ENCODE measurements at regions not wholly inside any gene's neighbourhood (a gene's known extent, or its start where the extent isn't known, plus 50 kb on each side); places are given as distances from the start of the nearest gene placed in this dataset.

DNA sequence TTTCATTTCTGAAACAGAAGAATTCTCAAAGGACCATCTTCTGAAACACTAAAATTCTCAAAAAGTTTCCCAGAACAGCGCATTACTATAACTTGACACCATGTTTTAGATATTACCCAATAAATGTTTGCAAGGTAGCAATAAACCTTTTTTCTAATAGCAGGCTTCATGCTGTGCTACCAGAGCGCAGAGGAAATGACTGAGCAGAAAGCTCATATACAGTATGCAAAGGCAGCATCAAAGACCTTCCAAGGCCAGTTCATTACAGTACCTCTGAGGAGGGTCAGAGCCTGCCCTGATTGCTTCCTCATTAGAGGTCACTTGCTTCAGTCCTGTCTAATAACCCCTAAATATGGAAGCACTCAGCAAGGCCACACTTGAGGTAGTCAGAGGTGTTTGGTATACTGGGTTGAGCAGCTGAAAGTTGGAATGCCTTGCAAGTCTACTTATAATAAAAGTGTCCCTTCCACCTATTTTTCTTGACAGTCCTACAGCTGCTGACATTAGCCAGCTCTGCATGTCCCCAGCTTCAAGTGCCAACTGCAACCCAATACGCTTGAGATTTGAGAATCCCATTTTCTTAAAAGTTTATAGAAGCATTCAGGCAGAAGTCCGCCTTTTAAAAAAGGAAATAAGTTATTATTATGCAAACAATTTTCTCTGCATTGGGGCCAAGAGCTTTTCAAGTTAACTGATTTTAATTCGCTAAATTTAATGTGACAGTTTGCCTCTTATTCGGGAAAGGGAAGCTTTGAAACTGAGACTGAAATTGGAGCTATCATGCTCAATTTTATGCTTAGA lies 207.2 kb downstream of the ZC3H11B start:
- POLR2A ChIA-PET, result no interaction called here
- Histone ChIP-seq H3K79me2 (ENCODE audit: insufficient read depth, low read depth, low read length) (no peaks in the 10 kb centered on the region), H3K9me2 (ENCODE audit: insufficient read depth, low read length) (no peaks in the 10 kb centered on the region), H4K20me1 (ENCODE audit: insufficient read depth, low read length) (no peaks in the 10 kb centered on the region), H2AFZ (ENCODE audit: low read length) (no peak overlapping the region), H3K36me3 (ENCODE audit: insufficient read depth, low read length) (no peaks in the 10 kb centered on the region), H3K27ac (ENCODE audit: low read depth, low read length, poor library complexity, severe bottlenecking) (no peak overlapping the region), H3K4me2 (ENCODE audit: low read length) (no peak overlapping the region), H3K4me3 (ENCODE audit: low read depth, low read length, poor library complexity, severe bottlenecking) (no peak overlapping the region), H3K9me3 (ENCODE audit: low read length) (no peaks in the 10 kb centered on the region), H3K4me1 (ENCODE audit: insufficient read depth, low read length, poor library complexity, severe bottlenecking) (no peaks in the 10 kb centered on the region)
- no peak for DNase-seq (ENCODE audit: low spot score)
- intact Hi-C loops (cut with micrococcal nuclease; ENCODE audit: unreplicated experiment), result no loop called here
- TF ChIP-seq, protein P1, sequence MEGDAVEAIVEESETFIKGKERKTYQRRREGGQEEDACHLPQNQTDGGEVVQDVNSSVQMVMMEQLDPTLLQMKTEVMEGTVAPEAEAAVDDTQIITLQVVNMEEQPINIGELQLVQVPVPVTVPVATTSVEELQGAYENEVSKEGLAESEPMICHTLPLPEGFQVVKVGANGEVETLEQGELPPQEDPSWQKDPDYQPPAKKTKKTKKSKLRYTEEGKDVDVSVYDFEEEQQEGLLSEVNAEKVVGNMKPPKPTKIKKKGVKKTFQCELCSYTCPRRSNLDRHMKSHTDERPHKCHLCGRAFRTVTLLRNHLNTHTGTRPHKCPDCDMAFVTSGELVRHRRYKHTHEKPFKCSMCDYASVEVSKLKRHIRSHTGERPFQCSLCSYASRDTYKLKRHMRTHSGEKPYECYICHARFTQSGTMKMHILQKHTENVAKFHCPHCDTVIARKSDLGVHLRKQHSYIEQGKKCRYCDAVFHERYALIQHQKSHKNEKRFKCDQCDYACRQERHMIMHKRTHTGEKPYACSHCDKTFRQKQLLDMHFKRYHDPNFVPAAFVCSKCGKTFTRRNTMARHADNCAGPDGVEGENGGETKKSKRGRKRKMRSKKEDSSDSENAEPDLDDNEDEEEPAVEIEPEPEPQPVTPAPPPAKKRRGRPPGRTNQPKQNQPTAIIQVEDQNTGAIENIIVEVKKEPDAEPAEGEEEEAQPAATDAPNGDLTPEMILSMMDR (conservative IDR thresholded peaks at IDR 0.05; ENCODE audit: low read length), result no peak
- no peak for TF ChIP-seq EZH2phosphoT487 (IDR thresholded peaks at IDR 0.05; ENCODE audit: borderline replicate concordance, low read depth, low read length)
- CTCF ChIA-PET (ENCODE audit: unreplicated experiment), result no interaction called here
- BruUV-seq (replicated peaks), result no TSS peak

DNA sequence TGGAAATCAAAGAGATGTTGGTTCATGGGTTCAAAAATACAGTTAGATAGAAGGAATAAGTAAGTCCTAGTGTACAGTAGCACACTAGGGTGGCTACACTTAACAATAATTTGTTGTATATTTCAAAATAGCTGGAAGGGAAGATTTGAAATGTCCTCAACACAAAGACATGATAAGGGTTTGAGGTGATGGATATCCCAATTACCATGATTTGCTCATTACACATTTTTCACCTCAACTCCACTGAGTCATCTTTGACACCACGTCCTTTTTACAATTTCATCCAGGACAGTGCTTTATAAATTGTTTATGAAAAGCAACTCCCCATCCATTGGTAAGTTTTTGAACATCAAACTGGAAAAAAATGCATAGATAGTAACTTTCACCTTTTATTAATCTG lies 208.3 kb downstream of the ZC3H11B start:
- Histone ChIP-seq H3K4me2 (ENCODE audit: low read length) (no peak overlapping the region), H3K9me3 (ENCODE audit: low read length) (no peaks in the 10 kb centered on the region), H4K20me1 (ENCODE audit: insufficient read depth, low read length) (no peaks in the 10 kb centered on the region), H3K4me1 (ENCODE audit: insufficient read depth, low read length, poor library complexity, severe bottlenecking) (no peaks in the 10 kb centered on the region), H3K79me2 (ENCODE audit: insufficient read depth, low read depth, low read length) (no peaks in the 10 kb centered on the region), H2AFZ (ENCODE audit: low read length) (no peak overlapping the region), H3K36me3 (ENCODE audit: insufficient read depth, low read length) (no peaks in the 10 kb centered on the region), H3K27ac (ENCODE audit: low read depth, low read length, poor library complexity, severe bottlenecking) (no peak overlapping the region), H3K9me2 (ENCODE audit: insufficient read depth, low read length) (no peaks in the 10 kb centered on the region), H3K4me3 (ENCODE audit: low read depth, low read length, poor library complexity, severe bottlenecking) (no peak overlapping the region)
- BruUV-seq (replicated peaks), result no TSS peak
- POLR2A ChIA-PET, result no interaction called here
- no peak for DNase-seq (ENCODE audit: low spot score)
- intact Hi-C loops (cut with micrococcal nuclease; ENCODE audit: unreplicated experiment), result no loop called here
- CTCF ChIA-PET (ENCODE audit: unreplicated experiment), result no interaction called here
- no peak for TF ChIP-seq EZH2phosphoT487 (IDR thresholded peaks at IDR 0.05; ENCODE audit: borderline replicate concordance, low read depth, low read length)
- TF ChIP-seq, protein P1 (conservative IDR thresholded peaks at IDR 0.05; ENCODE audit: low read length), result no peak

DNA sequence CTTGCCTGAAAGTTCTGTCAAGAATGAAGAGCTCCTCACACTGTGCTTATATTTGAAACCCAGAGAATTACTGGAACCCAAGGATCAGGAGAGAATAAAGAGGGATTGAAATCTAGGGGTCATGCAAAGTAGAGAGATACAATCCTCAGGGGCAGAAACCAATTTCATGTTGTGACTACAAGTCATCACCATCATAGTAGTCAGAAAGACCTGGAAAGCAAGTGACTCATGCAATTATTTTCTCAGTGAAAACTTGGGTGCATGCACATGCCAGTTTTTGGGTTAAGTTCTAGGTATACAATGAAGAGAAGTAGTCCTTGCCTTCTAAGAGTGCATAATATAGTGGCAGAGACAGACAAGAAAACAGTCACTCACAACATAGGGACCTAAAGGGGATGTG lies 210.0 kb downstream of the ZC3H11B start:
- Histone ChIP-seq H3K79me2 (ENCODE audit: insufficient read depth, low read depth, low read length) (no peaks in the 10 kb centered on the region), H4K20me1 (ENCODE audit: insufficient read depth, low read length) (no peaks in the 10 kb centered on the region), H3K27ac (ENCODE audit: low read depth, low read length, poor library complexity, severe bottlenecking) (no peak overlapping the region), H3K36me3 (ENCODE audit: insufficient read depth, low read length) (no peaks in the 10 kb centered on the region), H3K4me2 (ENCODE audit: low read length) (no peak overlapping the region), H3K4me3 (ENCODE audit: low read depth, low read length, poor library complexity, severe bottlenecking) (no peak overlapping the region), H3K4me1 (ENCODE audit: insufficient read depth, low read length, poor library complexity, severe bottlenecking) (no peaks in the 10 kb centered on the region), H2AFZ (ENCODE audit: low read length) (no peak overlapping the region), H3K9me2 (ENCODE audit: insufficient read depth, low read length) (no peaks in the 10 kb centered on the region), H3K9me3 (ENCODE audit: low read length) (no peaks in the 10 kb centered on the region)
- no TSS peak for BruUV-seq (replicated peaks)
- TF ChIP-seq EZH2phosphoT487 (IDR thresholded peaks at IDR 0.05; ENCODE audit: borderline replicate concordance, low read depth, low read length), result no peak
- TF ChIP-seq, protein P1 (conservative IDR thresholded peaks at IDR 0.05; ENCODE audit: low read length), result no peak
- intact Hi-C loops (cut with micrococcal nuclease; ENCODE audit: unreplicated experiment), result no loop called here
- ChIA-PET POLR2A (interaction anchor here (0.6 kb wide), 2 partner anchors 223 to 529 kb away, joined by 3 read pairs; no protein-coding TSS in a partner anchor), CTCF (ENCODE audit: unreplicated experiment) (no interaction called here)
- no peak for DNase-seq (ENCODE audit: low spot score)
